ENCODE measurements at regions not wholly inside any gene's neighbourhood (a gene's known extent, or its start where the extent isn't known, plus 50 kb on each side); places are given as distances from the start of the nearest gene placed in this dataset.

GRCh38 chr18:1564793-1565192, 660.1 kb downstream of the ADCYAP1 start:
- no peak for DNase-seq (ENCODE audit: low spot score)

DNA sequence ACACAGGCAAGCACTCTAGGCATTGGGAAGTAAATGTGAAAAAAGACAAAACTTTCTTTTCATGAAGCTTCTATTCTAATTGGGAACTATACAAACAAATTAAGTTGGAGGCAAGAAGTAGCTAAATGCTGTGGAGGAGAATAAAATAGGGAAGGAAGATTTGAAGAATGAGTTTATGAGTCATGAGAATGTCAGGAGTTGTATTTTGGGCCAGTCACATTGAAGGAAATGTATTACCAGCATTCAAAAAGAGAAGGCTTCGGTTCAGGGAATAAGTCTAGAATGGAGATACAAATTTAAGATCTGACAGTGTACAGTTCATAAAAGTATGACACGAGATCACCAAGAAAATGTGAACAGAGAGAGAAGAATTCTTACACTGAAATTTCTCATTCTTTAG, 666.5 kb downstream of the ADCYAP1 start:
- DNase-seq (ENCODE audit: low spot score): no peak

GRCh38 chr18:1573732-1574131, 669.1 kb downstream of the ADCYAP1 start:
- no peak for DNase-seq (ENCODE audit: low spot score)

DNA sequence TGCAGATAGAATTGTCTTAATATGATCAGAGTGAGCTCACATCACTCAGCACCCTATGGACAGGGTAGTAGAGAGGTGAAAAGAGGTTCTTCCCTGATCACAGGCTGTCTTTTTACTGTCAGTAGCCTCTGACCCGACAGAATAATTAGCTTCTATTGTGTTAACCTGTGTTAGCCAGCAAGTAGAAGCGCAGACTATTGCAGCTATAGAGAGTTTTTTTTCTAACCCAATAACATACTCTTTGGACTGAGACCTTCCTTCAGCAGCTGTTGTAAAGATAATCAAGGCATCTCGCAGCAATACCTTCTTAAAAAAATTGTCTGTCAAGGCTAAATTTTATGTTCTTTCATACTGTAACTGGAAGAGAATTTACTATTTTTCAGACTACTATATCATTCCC, 670.4 kb downstream of the ADCYAP1 start:
- no peak for DNase-seq (ENCODE audit: low spot score)

DNA sequence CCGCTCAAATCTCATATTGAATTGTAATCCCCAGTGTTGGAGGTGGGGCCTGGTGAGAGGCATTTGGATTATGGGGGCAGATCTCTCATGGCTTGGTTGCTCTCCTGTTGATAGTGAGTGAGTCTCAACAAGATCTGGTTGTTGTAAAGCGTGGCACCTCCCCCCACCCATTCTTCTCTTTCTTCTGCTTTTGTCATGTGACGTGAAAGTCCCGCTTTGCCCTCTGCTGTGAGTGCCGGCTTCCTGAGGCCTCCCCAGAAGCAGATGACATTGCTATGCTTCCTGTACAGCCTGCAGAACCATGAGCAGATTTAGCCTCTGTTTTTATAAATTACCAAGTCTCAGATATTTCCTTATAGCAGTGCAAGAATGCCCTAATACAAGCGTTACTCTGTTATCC, 673.8 kb downstream of the ADCYAP1 start:
- no peak for DNase-seq (ENCODE audit: low spot score)

GRCh38 chr18:1581581-1581980, 676.9 kb downstream of the ADCYAP1 start:
- no peak for DNase-seq (ENCODE audit: low spot score)

DNA sequence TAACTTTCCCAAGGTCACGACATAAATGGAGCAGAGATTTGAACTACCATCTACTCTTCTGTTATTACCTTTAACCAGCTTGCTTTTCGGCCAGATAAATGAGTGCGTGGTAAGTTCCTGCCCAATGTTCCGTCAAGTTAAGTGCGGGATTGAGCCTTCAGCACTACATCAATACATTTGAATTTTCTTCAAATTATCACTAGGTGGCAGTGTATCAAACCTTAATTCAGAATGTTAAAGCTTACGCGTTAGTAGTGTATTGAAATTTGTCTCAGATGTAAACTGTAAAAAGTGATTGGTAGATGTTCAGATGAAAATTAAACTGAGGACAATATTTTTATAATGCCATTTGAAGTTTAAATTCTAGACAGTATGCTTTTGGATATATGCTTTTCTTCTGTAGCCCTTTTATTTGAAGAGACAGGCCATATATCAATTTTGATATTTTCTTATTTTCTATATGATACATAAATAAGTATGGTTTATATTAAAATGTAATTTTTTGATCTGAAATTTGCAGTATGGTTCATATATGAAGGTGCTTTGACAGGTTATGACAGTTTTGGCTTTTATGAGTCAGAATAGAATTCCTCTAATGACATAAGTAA, 681.3 kb downstream of the ADCYAP1 start:
- peak; percentile 60 for DNase-seq (ENCODE audit: low spot score)

DNA sequence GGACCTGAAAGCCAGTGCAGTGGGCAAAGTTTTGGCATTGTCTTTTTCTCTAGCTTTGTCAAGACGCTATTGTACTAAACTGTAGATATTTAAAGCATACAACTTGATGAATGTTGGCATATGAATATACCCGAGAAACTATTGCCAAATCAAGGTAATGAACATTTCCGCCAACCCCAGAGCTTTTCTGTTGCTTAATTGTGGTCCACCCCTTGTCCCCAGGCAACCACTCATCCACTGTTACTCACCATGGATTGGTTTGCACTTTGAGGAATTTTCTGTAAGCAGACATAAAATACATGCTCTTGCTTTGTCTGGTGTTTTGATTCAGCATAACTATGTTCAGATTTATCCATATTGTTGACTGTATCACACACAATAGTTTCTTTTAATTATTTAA, 688.4 kb downstream of the ADCYAP1 start:
- DNase-seq (ENCODE audit: low spot score): no peak

- DNase-seq (ENCODE audit: low spot score): no peak
Measured at GRCh38 chr18:1595195-1595594, 690.5 kb downstream of the ADCYAP1 start.

- no peak for DNase-seq (ENCODE audit: low spot score)
Measured at GRCh38 chr18:1599196-1599595, 694.5 kb downstream of the ADCYAP1 start.

DNA sequence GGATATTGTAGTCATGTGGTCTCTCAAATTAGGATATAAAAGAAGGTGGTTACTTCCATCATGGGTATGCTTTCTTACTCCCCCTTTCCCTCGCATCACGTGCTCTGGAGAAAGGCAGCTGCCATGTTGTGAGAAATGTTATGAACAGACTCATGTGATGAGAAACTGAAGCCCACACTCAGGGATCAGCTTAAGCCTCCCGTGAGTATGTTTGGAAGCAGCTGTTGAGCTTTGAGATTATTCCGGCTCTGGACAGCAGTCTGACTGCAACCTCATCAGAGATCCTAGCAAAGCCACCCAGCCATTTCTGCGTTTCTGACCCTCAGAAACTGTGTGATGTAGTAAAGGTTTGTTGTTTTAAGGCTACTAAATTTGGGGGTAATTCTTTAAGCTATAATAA, 700.1 kb downstream of the ADCYAP1 start:
- peak; percentile 71 for DNase-seq (ENCODE audit: low spot score)

GRCh38 chr18:1618364-1618763, 713.7 kb downstream of the ADCYAP1 start:
- DNase-seq (ENCODE audit: low spot score): no peak

- DNase-seq (ENCODE audit: low spot score): no peak
Measured at GRCh38 chr18:1619507-1619906, 714.8 kb downstream of the ADCYAP1 start.

GRCh38 chr18:1624612-1625011, 719.9 kb downstream of the ADCYAP1 start:
- no peak for DNase-seq (ENCODE audit: low spot score)

GRCh38 chr18:1627494-1627893, 722.8 kb downstream of the ADCYAP1 start:
- DNase-seq (ENCODE audit: low spot score): no peak

DNA sequence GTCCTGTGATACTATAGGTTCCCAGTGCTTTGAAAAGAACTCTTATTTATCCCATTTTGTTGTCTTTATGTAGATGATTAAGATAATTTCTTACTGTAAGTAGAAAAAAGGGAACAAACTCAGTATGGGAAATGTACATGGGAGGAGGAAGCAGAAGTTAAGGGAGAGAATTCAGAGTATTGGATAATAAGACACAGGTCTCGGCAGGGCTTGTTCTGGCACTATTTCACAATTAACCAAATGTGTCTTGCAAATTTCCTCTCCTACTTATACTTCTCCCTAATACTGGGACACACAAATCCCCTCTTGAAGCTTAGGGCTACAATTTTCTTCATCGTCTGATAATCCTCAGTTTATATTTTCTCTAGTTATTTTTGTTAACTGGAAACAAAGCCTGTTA, 744.0 kb downstream of the ADCYAP1 start:
- DNase-seq (ENCODE audit: low spot score): no peak

DNA sequence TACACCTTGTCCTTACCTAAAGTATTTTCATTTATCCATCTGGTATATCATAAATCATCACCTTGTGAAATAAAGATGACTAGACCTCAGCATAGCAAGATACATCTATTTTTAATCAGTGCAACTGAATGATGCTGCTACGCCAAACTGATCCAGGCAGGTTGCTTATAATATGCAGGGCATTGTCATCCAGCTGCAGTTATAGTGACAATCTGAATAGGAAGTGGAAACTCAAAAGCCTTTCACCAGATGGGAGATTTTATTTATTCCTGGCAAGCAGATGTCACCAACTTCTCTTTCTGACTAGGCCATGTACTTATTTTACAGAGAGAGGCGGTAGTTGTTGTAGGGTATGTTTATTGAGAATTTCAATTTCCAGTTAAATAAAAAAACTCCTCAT, 747.3 kb downstream of the ADCYAP1 start:
- DNase-seq (ENCODE audit: low spot score): no peak

DNA sequence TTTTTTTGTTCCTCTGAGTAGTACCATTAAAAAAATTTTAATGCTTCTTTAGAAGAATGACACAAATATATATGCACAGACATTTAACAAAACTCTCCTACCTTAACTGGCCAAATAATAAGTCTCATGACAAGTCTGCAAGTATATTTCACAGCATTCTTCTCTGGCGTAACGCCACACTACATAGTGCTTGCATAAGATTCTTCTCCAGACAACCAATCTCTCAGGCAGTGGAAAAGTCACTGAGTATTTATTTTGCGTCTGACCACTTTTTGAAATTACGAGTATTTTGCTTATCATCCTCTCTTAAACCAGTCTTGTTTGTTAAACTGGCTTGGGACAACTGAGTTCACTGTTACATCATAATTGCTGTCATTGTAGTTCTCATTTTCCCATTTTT, 749.2 kb downstream of the ADCYAP1 start:
- DNase-seq (ENCODE audit: low spot score): no peak

- DNase-seq (ENCODE audit: low spot score): no peak
Measured at GRCh38 chr18:1657876-1658275, 753.2 kb downstream of the ADCYAP1 start.

GRCh38 chr18:1658908-1659566, 754.4 kb downstream of the ADCYAP1 start:
- no peak for DNase-seq (ENCODE audit: low spot score)

DNA sequence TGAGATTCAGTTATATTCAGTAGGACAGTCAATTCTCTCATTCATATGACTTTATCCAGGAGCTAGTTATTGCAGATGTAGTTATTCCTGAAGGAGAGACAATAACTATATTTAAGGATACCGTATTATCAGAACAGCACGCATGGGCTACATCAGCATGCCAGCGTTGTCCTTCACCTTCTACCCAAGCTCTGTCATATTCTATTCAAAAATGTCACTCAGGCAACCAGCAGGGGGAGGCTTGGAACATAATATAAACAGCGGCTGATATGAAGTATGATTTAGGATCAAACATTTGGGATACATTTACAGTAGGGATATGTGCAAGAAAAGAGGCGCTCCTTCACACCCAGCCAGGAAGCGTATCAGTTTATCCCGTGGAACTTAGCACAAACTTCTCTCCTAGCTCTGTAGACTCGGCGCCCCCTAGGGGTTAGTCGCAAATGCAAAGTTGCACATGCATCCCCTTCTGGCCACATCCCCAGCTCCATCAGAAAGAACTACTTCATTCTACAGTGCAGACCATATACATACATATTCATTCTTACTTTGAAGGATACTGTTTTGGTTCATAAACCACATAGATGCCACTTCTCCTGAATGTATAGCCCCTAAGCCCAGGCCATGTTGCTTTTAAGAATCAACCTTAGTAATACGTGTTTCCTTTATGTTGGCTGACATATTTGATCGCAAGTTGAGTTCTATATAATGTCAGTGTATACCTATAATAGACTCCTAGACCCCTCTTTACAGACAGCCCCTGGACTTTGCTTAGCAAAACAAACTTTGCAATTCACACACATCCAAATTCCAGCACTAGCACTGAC, 759.4 kb downstream of the ADCYAP1 start:
- peak; percentile 74 for DNase-seq (ENCODE audit: low spot score)

- DNase-seq (ENCODE audit: low spot score): no peak
Measured at GRCh38 chr18:1665079-1665478, 760.4 kb downstream of the ADCYAP1 start.

DNA sequence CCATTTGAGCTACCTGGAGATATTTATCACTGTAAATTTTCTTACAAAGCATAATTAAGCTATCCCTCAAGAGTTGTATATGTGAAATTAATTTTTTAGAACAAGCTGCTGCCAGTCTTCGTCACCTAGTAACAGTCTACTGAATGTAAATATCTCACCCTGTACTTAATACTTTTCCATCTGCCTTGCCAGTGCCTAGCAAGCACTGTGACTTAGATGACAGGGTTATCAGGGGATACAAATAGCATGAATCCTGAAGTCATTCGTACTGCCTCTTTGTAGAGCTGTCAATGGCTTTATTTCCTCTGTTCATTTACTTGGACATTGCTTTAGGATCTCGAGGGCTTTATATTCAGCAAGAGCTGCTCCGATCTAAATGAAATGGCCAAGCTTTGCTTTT, 763.6 kb downstream of the ADCYAP1 start:
- no peak for DNase-seq (ENCODE audit: low spot score)

Data from D341Med (cell line).